H1 (cell line): ENCODE measurements at regions not wholly inside any gene's neighbourhood (a gene's known extent, or its start where the extent isn't known, plus 50 kb on each side); places are given as distances from the start of the nearest gene placed in this dataset.

ENCODE experiments used
- CTCF ChIA-PET: fragments of 300-600 bp; sonication (Branson Sonifier 250); formaldehyde crosslinking; loops from one replicate; lab custom pipeline; 2021; ENCODE audit not compliant: partially characterized antibody; lab: Charles Lee
- POLR2A ChIA-PET: fragments of 300-600 bp; sonication (Branson Sonifier 250); formaldehyde crosslinking; loops from one replicate; lab custom pipeline; 2021; ENCODE audit warnings: inconsistent platforms; ENCODE audit not compliant: partially characterized antibody; lab: Charles Lee
- DNase-seq, 2 experiments: peaks; one replicate each; pipeline versions ENCODE4 v3.0.0 to v3.0.0-alpha.2; 2010 to 2022; ENCODE audit warnings: low spot score in 2 of 2, low read depth in 1 of 2, mixed read lengths in 1 of 2
- FAIRE-seq: peaks from 2 replicates; lab custom pipeline; 2011; peaks lifted over from hg19 to GRCh38; lab: Jason Lieb, UNC
- H2AFZ ChIP-seq: 2 replicates; pipeline ENCODE4 v1.8.1; 2012; ENCODE audit warnings: low read length, inconsistent platforms
- H2AK5ac ChIP-seq: 2 replicates; pipeline ENCODE4 v1.6.1; 2013; ENCODE audit warnings: low read depth, low read length
- H2BK120ac ChIP-seq: replicated peaks from 2 replicates; pipeline ENCODE3; 2013; ENCODE audit warnings: low read depth, low read length, inconsistent platforms
- H2BK12ac ChIP-seq: 2 replicates; pipeline ENCODE4 v1.6.1; 2013; ENCODE audit warnings: low read depth, low read length
- H2BK15ac ChIP-seq: 2 replicates; pipeline ENCODE4 v1.6.1; 2013; ENCODE audit warnings: low read length
- H2BK20ac ChIP-seq: 2 replicates; pipeline ENCODE4 v1.6.1; 2013; ENCODE audit warnings: low read length
- H2BK5ac ChIP-seq: 2 replicates; pipeline ENCODE4 v1.6.1; 2013; ENCODE audit warnings: low read depth, low read length
- H3K14ac ChIP-seq: 2 replicates; pipeline ENCODE4 v1.6.1; 2013; ENCODE audit warnings: inconsistent platforms; ENCODE audit not compliant: insufficient read length
- H3K18ac ChIP-seq: 2 replicates; pipeline ENCODE4 v1.6.1; 2013; ENCODE audit warnings: low read length; ENCODE audit errors: extremely low read depth
- H3K23ac ChIP-seq: 2 replicates; pipeline ENCODE4 v1.6.1; 2013; ENCODE audit warnings: inconsistent platforms; ENCODE audit not compliant: insufficient read length
- H3K23me2 ChIP-seq: 2 replicates; pipeline ENCODE4 v1.6.1; 2013; ENCODE audit warnings: low read depth, low read length
- H3K27ac ChIP-seq: 2 replicates; pipeline ENCODE4 v1.6.1; 2011; ENCODE audit warnings: low read depth, low read length, inconsistent platforms
- H3K27me3 ChIP-seq, 4 experiments: replicated peaks in 1 of 4; 1 replicate in 1 of 4; 2 replicates in 3 of 4; pipeline versions ENCODE4 v1.6.1 to v1.8.1; 2011 to 2013; ENCODE audit warnings: low read length in 3 of 4, mild to moderate bottlenecking in 3 of 4, inconsistent platforms in 2 of 4, mixed read lengths in 2 of 4, moderate library complexity in 1 of 4; ENCODE audit not compliant: control insufficient read depth in 3 of 4, insufficient read depth in 3 of 4; ENCODE audit errors: extremely low read depth in 1 of 4
- H3K36me3 ChIP-seq, 4 experiments: 2 replicates each; pipeline versions ENCODE4 v1.6.1 to v1.8.1; 2011 to 2013; ENCODE audit warnings: mild to moderate bottlenecking in 4 of 4, low read length in 3 of 4, moderate library complexity in 2 of 4, control low read depth in 1 of 4, inconsistent platforms in 1 of 4; ENCODE audit not compliant: insufficient read depth in 4 of 4, control insufficient read depth in 2 of 4
- H3K4ac ChIP-seq: replicated peaks from 2 replicates; pipeline ENCODE3; 2013; ENCODE audit warnings: low read length, low read depth, mixed read lengths, inconsistent platforms; ENCODE audit not compliant: insufficient read length
- H3K4me1 ChIP-seq, 4 experiments: replicated peaks in 1 of 4; 1 replicate in 1 of 4; 2 replicates in 3 of 4; pipeline versions ENCODE4 v1.6.1 to v1.8.1; 2011 to 2013; ENCODE audit warnings: low read length in 3 of 4, inconsistent platforms in 2 of 4, mixed read lengths in 1 of 4; ENCODE audit not compliant: insufficient read depth in 4 of 4, control insufficient read depth in 3 of 4
- H3K4me2 ChIP-seq, 2 experiments: 2 replicates each; pipeline versions ENCODE4 v1.6.1 to v1.8.1; 2011 to 2013; ENCODE audit warnings: low read depth in 2 of 2, low read length in 2 of 2, control low read depth in 1 of 2, inconsistent platforms in 1 of 2, mild to moderate bottlenecking in 1 of 2; ENCODE audit not compliant: insufficient read depth in 1 of 2
- H3K4me3 ChIP-seq, 4 experiments: fragments of 200-600, 300-600 bp in 1 of 4; sonication (generic), shearing (Covaris generic), sonication (Bioruptor Twin) in 1 of 4; 2 replicates each; pipeline versions ENCODE4 v1.5.1 to v1.8.1; 2011 to 2016; ENCODE audit warnings: low read length in 4 of 4, low read depth in 3 of 4, control low read depth in 2 of 4, inconsistent platforms in 2 of 4, mild to moderate bottlenecking in 2 of 4, mixed read lengths in 1 of 4, moderate library complexity in 1 of 4; ENCODE audit not compliant: insufficient read depth in 2 of 4; ENCODE audit errors: extremely low read depth in 1 of 4
- H3K56ac ChIP-seq: replicated peaks from 2 replicates; pipeline ENCODE3; 2013; ENCODE audit warnings: low read depth, mild to moderate bottlenecking, mixed read lengths, low read length, inconsistent platforms; ENCODE audit not compliant: insufficient read length
- H3K79me1 ChIP-seq: 2 replicates; pipeline ENCODE4 v1.6.1; 2013; ENCODE audit warnings: low read depth, low read length, control low read depth
- H3K79me2 ChIP-seq, 2 experiments: 2 replicates each; pipeline versions ENCODE4 v1.6.1 to v1.8.1; 2012 to 2013; ENCODE audit warnings: low read length in 2 of 2, mild to moderate bottlenecking in 2 of 2, inconsistent platforms in 1 of 2; ENCODE audit not compliant: insufficient read depth in 2 of 2, control insufficient read depth in 1 of 2
- H3K9ac ChIP-seq, 4 experiments: replicated peaks in 1 of 4; 1 replicate in 1 of 4; 2 replicates in 3 of 4; pipeline versions ENCODE4 v1.6.1 to v1.8.1; 2011 to 2013; ENCODE audit warnings: low read depth in 3 of 4, low read length in 3 of 4, control low read depth in 2 of 4, mild to moderate bottlenecking in 2 of 4, moderate library complexity in 2 of 4, inconsistent platforms in 1 of 4; ENCODE audit errors: extremely low read depth in 1 of 4
- H3K9me3 ChIP-seq, 2 experiments: 2 replicates each; pipeline versions ENCODE4 v1.6.1 to v1.8.1; 2012 to 2013; ENCODE audit warnings: mild to moderate bottlenecking in 2 of 2, moderate library complexity in 2 of 2, control low read depth in 1 of 2, inconsistent platforms in 1 of 2, low read depth in 1 of 2, low read length in 1 of 2, mixed read lengths in 1 of 2; ENCODE audit not compliant: insufficient read depth in 2 of 2
- H4K20me1 ChIP-seq, 2 experiments: replicated peaks in 1 of 2; 2 replicates each; pipeline versions ENCODE3 to v1.8.1; 2011 to 2013; ENCODE audit warnings: inconsistent platforms in 2 of 2, low read length in 2 of 2, mild to moderate bottlenecking in 1 of 2; ENCODE audit not compliant: insufficient read depth in 2 of 2, control insufficient read depth in 1 of 2
- H4K5ac ChIP-seq: 2 replicates; pipeline ENCODE4 v1.6.1; 2013; ENCODE audit warnings: low read length, low read depth, mixed read lengths, inconsistent platforms; ENCODE audit not compliant: insufficient read length
- H4K8ac ChIP-seq: 2 replicates; pipeline ENCODE4 v1.8.0; 2013; ENCODE audit warnings: mild to moderate bottlenecking, moderate library complexity, low read length, inconsistent platforms; ENCODE audit not compliant: insufficient read depth; ENCODE audit errors: extremely low read depth
- H4K91ac ChIP-seq: replicated peaks from 2 replicates; pipeline ENCODE3; 2013; ENCODE audit warnings: low read length, mixed read lengths, inconsistent platforms; ENCODE audit not compliant: insufficient read length
- ASH2L ChIP-seq: fragments of 200-600, 300-600 bp; sonication (generic); IDR thresholded peaks from one replicate; pipeline ENCODE4 v1.7.1; 2017; ENCODE audit warnings: low read length
- CTBP2 ChIP-seq: IDR thresholded peaks from 2 replicates; pipeline ENCODE4 v1.7.0; 2011; ENCODE audit warnings: borderline replicate concordance, mild to moderate bottlenecking, moderate library complexity, mixed read lengths, low read length; ENCODE audit not compliant: insufficient read depth, insufficient read length
- KDM1A ChIP-seq: fragments of 200-600, 300-600 bp; sonication (generic); IDR thresholded peaks from 2 replicates; pipeline ENCODE4 v1.7.1; 2016; ENCODE audit warnings: mild to moderate bottlenecking, low read length, borderline replicate concordance
- POLR2A ChIP-seq, 2 experiments: IDR thresholded peaks; 1 replicate in 1 of 2; 2 replicates in 1 of 2; pipeline ENCODE4 v1.6.1; 2011; ENCODE audit warnings: low read depth in 2 of 2, low read length in 2 of 2, mild to moderate bottlenecking in 2 of 2; ENCODE audit errors: control extremely low read depth in 1 of 2
- SP1 ChIP-seq: IDR thresholded peaks from 2 replicates; pipeline ENCODE4 v1.6.1; 2011; ENCODE audit warnings: low read depth, low read length
- SRF ChIP-seq: IDR thresholded peaks from 2 replicates; pipeline ENCODE4 v1.6.1; 2011; ENCODE audit warnings: mild to moderate bottlenecking, low read depth, low read length, moderate library complexity
- WGBS, 2 experiments: shearing (Covaris generic) in 1 of 2; methylation state at CpG; one replicate each; pipeline versions ENCODE4 v1.1.6 to v1.1.7; 2013 to 2015; ENCODE audit warnings: low lambda C conversion rate in 2 of 2, mixed read lengths in 2 of 2, inconsistent platforms in 1 of 2, low coverage in 1 of 2, missing lambda C conversion rate in 1 of 2; ENCODE audit not compliant: insufficient replicate concordance in 2 of 2, insufficient coverage in 1 of 2, insufficient read length in 1 of 2; ENCODE audit errors: extremely low coverage in 1 of 2, missing lambda C conversion rate in 1 of 2; 5-methylcytosine and 5-hydroxymethylcytosine counted together

DNA sequence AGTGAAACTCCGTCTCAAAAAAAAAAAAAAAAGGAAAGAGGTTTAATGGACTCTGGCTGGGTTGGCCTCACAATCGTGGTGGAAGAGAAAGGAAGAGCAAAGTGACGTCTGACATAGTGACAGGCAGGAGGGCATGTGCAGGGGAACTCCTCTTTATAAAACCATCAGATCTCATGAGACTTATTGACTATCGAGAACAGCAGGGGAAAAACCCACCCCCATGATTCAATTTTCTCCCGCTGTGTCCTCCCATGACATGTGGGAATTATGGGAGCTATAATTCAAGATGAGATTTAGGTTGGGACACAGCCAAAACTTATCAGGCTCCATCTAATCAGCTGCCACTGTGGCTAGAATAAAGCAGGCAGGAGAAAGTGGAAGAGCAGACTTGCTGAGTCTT, 610.4 kb upstream of the NUDT12 start:
- no peak overlapping the region for H2AK5ac ChIP-seq
- no peaks in the 10 kb centered on the region for H3K36me3 ChIP-seq
- H3K4me2 ChIP-seq = no peak overlapping the region
- TF ChIP-seq POLR2A (IDR thresholded peaks at IDR 0.05; ENCODE audit: control extremely low read depth in 1 of 2, low read depth in 2 of 2, low read length in 2 of 2) = no peak
- TF ChIP-seq CTBP2 = no peak
- no peak for TF ChIP-seq SP1
- no peak for TF ChIP-seq SRF
- TF ChIP-seq KDM1A = no peak
- TF ChIP-seq ASH2L = no peak
- no peaks in the 10 kb centered on the region for H3K27me3 ChIP-seq
- no peak for FAIRE-seq
- no peak overlapping the region for H2BK5ac ChIP-seq
- no peak overlapping the region for H3K18ac ChIP-seq
- ChIA-PET CTCF (no interaction called here), POLR2A (interaction anchor here (0.7 kb wide), 1 partner anchor 1166 kb away, joined by 4 read pairs; no protein-coding TSS in a partner anchor)
- H3K4me1 ChIP-seq = no peaks in the 10 kb centered on the region
- H3K4me3 ChIP-seq = no peak overlapping the region
- no peak overlapping the region for H3K56ac ChIP-seq
- H2AFZ ChIP-seq = no peak overlapping the region
- H3K23me2 ChIP-seq = no peaks in the 10 kb centered on the region
- no peak overlapping the region for H2BK20ac ChIP-seq
- no peak overlapping the region for H3K9ac ChIP-seq
- H4K5ac ChIP-seq = no peak overlapping the region
- no peak overlapping the region for H2BK15ac ChIP-seq
- no peaks in the 10 kb centered on the region for H3K79me1 ChIP-seq
- H3K79me2 ChIP-seq = no peaks in the 10 kb centered on the region
- H2BK120ac ChIP-seq = no peak overlapping the region
- no peak overlapping the region for H3K14ac ChIP-seq
- no peak overlapping the region for H4K8ac ChIP-seq
- no peak overlapping the region for H4K91ac ChIP-seq
- no peak overlapping the region for H3K4ac ChIP-seq
- DNase-seq = no peak
- H4K20me1 ChIP-seq = no peaks in the 10 kb centered on the region
- H2BK12ac ChIP-seq = no peak overlapping the region
- WGBS, 2 experiments = 91% methylated on average over 4 of the region's 5 CpGs; no CpG with 5 or more reads in 1 of the 2 experiments
- no peak overlapping the region for H3K23ac ChIP-seq
- H3K27ac ChIP-seq = no peak overlapping the region
- H3K9me3 ChIP-seq = no peaks in the 10 kb centered on the region
